Vagina (tissue), 2 donors: ENCODE measurements at regions not wholly inside any gene's neighbourhood (a gene's known extent, or its start where the extent isn't known, plus 50 kb on each side); places are given as distances from the start of the nearest gene placed in this dataset.

Source experiments
- DNase-seq, 2 donors: peaks; one replicate each; pipeline ENCODE4 v3.0.0-alpha.2; 2017; ENCODE audit errors: extremely low spot score in 2 of 2
- H3K27ac ChIP-seq: fragments of 200-600 bp; sonication (generic); one replicate; pipeline ENCODE4 v1.5.1; 2019
- H3K27me3 ChIP-seq: fragments of 200-600 bp; sonication (generic); one replicate; pipeline ENCODE4 v1.5.1; 2019
- H3K36me3 ChIP-seq, 2 donors: fragments of 200-600 bp; sonication (generic); one replicate each; pipeline ENCODE4 v1.5.1; 2017 to 2019
- H3K4me1 ChIP-seq: fragments of 200-600 bp; sonication (generic); one replicate; pipeline ENCODE4 v1.5.1; 2019
- H3K4me3 ChIP-seq, 2 donors: fragments of 200-600 bp; sonication (generic); 1 replicate in 1 of 2; 2 replicates in 1 of 2; pipeline ENCODE4 v1.5.1; 2016 to 2019
- H3K9me3 ChIP-seq: fragments of 200-600 bp; sonication (generic); one replicate; pipeline ENCODE4 v1.5.1; 2019
- CTCF ChIP-seq, 3 experiments: fragments of 450-650 bp in 2 of 3; fragments of 200-600 bp in 1 of 3; sonication (generic) in 1 of 3; IDR thresholded peaks; one replicate each; pipeline ENCODE4 v1.5.1; 2017 to 2019; ENCODE audit warnings: antibody characterized with exemption in 3 of 3, mild to moderate bottlenecking in 2 of 3, moderate library complexity in 2 of 3
- POLR2A ChIP-seq, 2 donors: fragments of 450-650 bp; IDR thresholded peaks; one replicate each; pipeline ENCODE4 v1.6.1; 2017; ENCODE audit warnings: antibody characterized with exemption in 2 of 2, mild to moderate bottlenecking in 2 of 2, moderate library complexity in 2 of 2
- POLR2AphosphoS5 ChIP-seq, 2 donors: sonication (generic); formaldehyde crosslinking; IDR thresholded peaks; one replicate each; pipeline ENCODE4 v1.9.0; 2017; ENCODE audit warnings: antibody characterized with exemption in 2 of 2, mild to moderate bottlenecking in 2 of 2, low read depth in 1 of 2; ENCODE audit not compliant: insufficient read depth in 1 of 2
- intact Hi-C: fragments of 100-400 bp; cut with DNase I; formaldehyde crosslinking; loops from one replicate; pipeline ENCODE4 v1.15.1; 2023

GRCh38 chr5:158529454-158529853 lies 570.3 kb downstream of the EBF1 start:
- Histone ChIP-seq H3K36me3 (no peaks in the 10 kb centered on the region), H3K27ac (no peak overlapping the region), H3K4me1 (no peaks in the 10 kb centered on the region), H3K4me3 (no peak overlapping the region), H3K27me3 (no peaks in the 10 kb centered on the region), H3K9me3 (no peaks in the 10 kb centered on the region)
- no peak for TF ChIP-seq POLR2A (IDR thresholded peaks at IDR 0.05)
- no peak for TF ChIP-seq POLR2AphosphoS5 (IDR thresholded peaks at IDR 0.05; ENCODE audit: insufficient read depth in 1 of 2, low read depth in 1 of 2)
- TF ChIP-seq CTCF (IDR thresholded peaks at IDR 0.05): no peak
- no peak for DNase-seq
- intact Hi-C loops: no loop called here

GRCh38 chr5:158525663-158526062 lies 574.1 kb downstream of the EBF1 start:
- H3K4me3 ChIP-seq: no peak overlapping the region
- no peaks in the 10 kb centered on the region for H3K9me3 ChIP-seq
- DNase-seq: no peak
- H3K36me3 ChIP-seq: no peaks in the 10 kb centered on the region
- TF ChIP-seq POLR2A (IDR thresholded peaks at IDR 0.05): no peak
- no peak for TF ChIP-seq CTCF (IDR thresholded peaks at IDR 0.05)
- TF ChIP-seq POLR2AphosphoS5 (IDR thresholded peaks at IDR 0.05; ENCODE audit: insufficient read depth in 1 of 2, low read depth in 1 of 2): no peak
- no peak overlapping the region for H3K27ac ChIP-seq
- H3K27me3 ChIP-seq: no peaks in the 10 kb centered on the region
- no peaks in the 10 kb centered on the region for H3K4me1 ChIP-seq
- intact Hi-C loops: no loop called here

- Histone ChIP-seq H3K4me1 (no peaks in the 10 kb centered on the region), H3K27ac (no peak overlapping the region), H3K36me3 (no peaks in the 10 kb centered on the region), H3K9me3 (no peaks in the 10 kb centered on the region), H3K27me3 (no peaks in the 10 kb centered on the region), H3K4me3 (no peak overlapping the region)
- DNase-seq: no peak
- TF ChIP-seq POLR2A (IDR thresholded peaks at IDR 0.05) (no peak), CTCF (IDR thresholded peaks at IDR 0.05) (no peak), POLR2AphosphoS5 (IDR thresholded peaks at IDR 0.05; ENCODE audit: insufficient read depth in 1 of 2, low read depth in 1 of 2) (no peak)
- intact Hi-C loops: no loop called here
Observed at GRCh38 chr5:158524070-158524469, 575.6 kb downstream of the EBF1 start.

GRCh38 chr5:158522776-158523175 lies 576.9 kb downstream of the EBF1 start:
- intact Hi-C loops: no loop called here
- H3K27me3 ChIP-seq: no peaks in the 10 kb centered on the region
- no peak overlapping the region for H3K27ac ChIP-seq
- TF ChIP-seq CTCF (IDR thresholded peaks at IDR 0.05) (no peak), POLR2AphosphoS5 (IDR thresholded peaks at IDR 0.05; ENCODE audit: insufficient read depth in 1 of 2, low read depth in 1 of 2) (no peak), POLR2A (IDR thresholded peaks at IDR 0.05) (no peak)
- no peak for DNase-seq
- H3K9me3 ChIP-seq: no peaks in the 10 kb centered on the region
- no peaks in the 10 kb centered on the region for H3K36me3 ChIP-seq
- no peaks in the 10 kb centered on the region for H3K4me1 ChIP-seq
- H3K4me3 ChIP-seq: no peak overlapping the region

- no peaks in the 10 kb centered on the region for H3K9me3 ChIP-seq
- H3K36me3 ChIP-seq: no peaks in the 10 kb centered on the region
- no peak overlapping the region for H3K27ac ChIP-seq
- TF ChIP-seq POLR2AphosphoS5 (IDR thresholded peaks at IDR 0.05; ENCODE audit: insufficient read depth in 1 of 2, low read depth in 1 of 2): no peak
- TF ChIP-seq POLR2A (IDR thresholded peaks at IDR 0.05): no peak
- no peak for TF ChIP-seq CTCF (IDR thresholded peaks at IDR 0.05)
- no peaks in the 10 kb centered on the region for H3K4me1 ChIP-seq
- intact Hi-C loops: no loop called here
- DNase-seq: no peak
- H3K4me3 ChIP-seq: no peak overlapping the region
- no peaks in the 10 kb centered on the region for H3K27me3 ChIP-seq
Observed at GRCh38 chr5:158521995-158522394, 577.7 kb downstream of the EBF1 start.
